Endodermal cell (in vitro differentiated cells): ENCODE measurements at regions not wholly inside any gene's neighbourhood (a gene's known extent, or its start where the extent isn't known, plus 50 kb on each side); places are given as distances from the start of the nearest gene placed in this dataset.
A peak's percentile ranks its signal among the peaks of the same experiment; 100 is the strongest.

Experiments
- DNase-seq: peaks from one replicate; pipeline ENCODE4 v3.0.0-alpha.2; 2017
- H3K27ac ChIP-seq: 2 replicates; pipeline ENCODE4 v1.5.1; 2013; ENCODE audit warnings: mild to moderate bottlenecking, low read depth, low read length, moderate library complexity
- H3K27me3 ChIP-seq: 2 replicates; pipeline ENCODE4 v1.6.1; 2013; ENCODE audit warnings: mild to moderate bottlenecking, low read length, moderate library complexity; ENCODE audit not compliant: insufficient read depth, control insufficient read depth, poor library complexity, severe bottlenecking
- H3K36me3 ChIP-seq: 2 replicates; pipeline ENCODE4 v1.7.0; 2013; ENCODE audit warnings: mild to moderate bottlenecking, low read length, moderate library complexity; ENCODE audit not compliant: control insufficient read depth, insufficient read depth
- H3K4me1 ChIP-seq: one replicate; pipeline ENCODE4 v1.7.0; 2013; ENCODE audit warnings: low read length; ENCODE audit not compliant: control insufficient read depth, insufficient read depth
- H3K4me3 ChIP-seq: 2 replicates; pipeline ENCODE4 v1.5.1; 2013; ENCODE audit warnings: mild to moderate bottlenecking, low read length, moderate library complexity
- H3K9ac ChIP-seq: 2 replicates; pipeline ENCODE4 v1.6.1; 2013; ENCODE audit warnings: mild to moderate bottlenecking, low read length, moderate library complexity; ENCODE audit not compliant: poor library complexity, severe bottlenecking; ENCODE audit errors: extremely low read depth
- H3K9me3 ChIP-seq: 2 replicates; pipeline ENCODE4 v1.6.1; 2013; ENCODE audit warnings: mild to moderate bottlenecking, low read length, moderate library complexity; ENCODE audit not compliant: control insufficient read depth
- H3K27ac Mint-ChIP-seq: 2 replicates; pipeline ENCODE4 v1.8.0; 2020; ENCODE audit warnings: mixed read lengths
- H3K27me3 Mint-ChIP-seq: 2 replicates; pipeline ENCODE4 v1.8.0; 2021; ENCODE audit warnings: mild to moderate bottlenecking, mixed read lengths; ENCODE audit not compliant: insufficient read depth
- H3K36me3 Mint-ChIP-seq: 2 replicates; pipeline ENCODE4 v1.8.0; 2020; ENCODE audit warnings: low read depth, mixed read lengths
- H3K4me1 Mint-ChIP-seq: 2 replicates; pipeline ENCODE4 v1.8.0; 2020; ENCODE audit warnings: mixed read lengths
- H3K4me3 Mint-ChIP-seq: 2 replicates; pipeline ENCODE4 v1.8.0; 2020; ENCODE audit warnings: mild to moderate bottlenecking, moderate library complexity, mixed read lengths
- H3K9me3 Mint-ChIP-seq: 2 replicates; pipeline ENCODE4 v1.8.0; 2020; ENCODE audit warnings: mild to moderate bottlenecking, mixed read lengths
- WGBS, 2 experiments: methylation state at CpG; one replicate each; pipeline versions ENCODE4 v1.1.5 to v1.1.7; 2013; ENCODE audit warnings: missing lambda C conversion rate in 2 of 2, mixed read lengths in 1 of 2; ENCODE audit not compliant: insufficient coverage in 1 of 2, insufficient read length in 1 of 2; 5-methylcytosine and 5-hydroxymethylcytosine counted together
- TF ChIP-seq, protein P1 (sequence below): fragments of 200-600 bp; sonication (generic); conservative IDR thresholded peaks from 2 replicates; pipeline ENCODE4 v1.5.0; 2021; ENCODE audit warnings: antibody characterized with exemption, mild to moderate bottlenecking

DNA sequence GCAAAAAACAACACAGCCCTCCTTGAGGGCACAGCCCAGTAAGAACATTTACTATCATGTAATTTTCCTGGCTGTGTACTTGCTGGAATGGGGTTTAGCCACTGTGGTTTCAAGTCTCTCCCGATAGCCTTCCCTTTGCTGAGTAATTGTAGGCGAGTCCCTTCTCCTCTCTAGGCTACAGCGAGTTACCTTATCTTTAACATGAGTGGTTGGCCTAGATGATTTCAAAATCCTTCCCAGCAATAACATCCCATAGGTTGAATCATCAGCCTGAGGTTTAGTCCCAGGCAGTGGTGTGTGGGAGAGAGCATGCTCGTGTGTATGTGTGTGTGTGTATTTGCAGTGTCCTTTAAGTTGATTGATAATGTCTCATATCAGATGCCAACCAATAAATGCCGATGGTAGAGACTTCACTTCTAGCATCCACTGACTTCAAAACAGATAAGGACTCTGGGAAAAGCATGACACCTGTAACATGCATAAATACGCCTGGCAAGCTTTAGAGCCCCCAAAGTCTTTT lies 142.9 kb upstream of the ZMIZ1 start:
- H3K36me3 ChIP-seq, result no peaks in the 10 kb centered on the region
- 90 to 91% methylated on average over 5 to 6 of the region's 6 CpGs for WGBS, 2 experiments
- no peak overlapping the region for H3K27ac Mint-ChIP-seq
- no peak for DNase-seq
- H3K9me3 Mint-ChIP-seq, result no peaks in the 10 kb centered on the region
- no peaks in the 10 kb centered on the region for H3K9me3 ChIP-seq
- H3K9ac ChIP-seq, result no peak overlapping the region
- H3K27me3 ChIP-seq, result no peaks in the 10 kb centered on the region
- TF ChIP-seq, protein P1, sequence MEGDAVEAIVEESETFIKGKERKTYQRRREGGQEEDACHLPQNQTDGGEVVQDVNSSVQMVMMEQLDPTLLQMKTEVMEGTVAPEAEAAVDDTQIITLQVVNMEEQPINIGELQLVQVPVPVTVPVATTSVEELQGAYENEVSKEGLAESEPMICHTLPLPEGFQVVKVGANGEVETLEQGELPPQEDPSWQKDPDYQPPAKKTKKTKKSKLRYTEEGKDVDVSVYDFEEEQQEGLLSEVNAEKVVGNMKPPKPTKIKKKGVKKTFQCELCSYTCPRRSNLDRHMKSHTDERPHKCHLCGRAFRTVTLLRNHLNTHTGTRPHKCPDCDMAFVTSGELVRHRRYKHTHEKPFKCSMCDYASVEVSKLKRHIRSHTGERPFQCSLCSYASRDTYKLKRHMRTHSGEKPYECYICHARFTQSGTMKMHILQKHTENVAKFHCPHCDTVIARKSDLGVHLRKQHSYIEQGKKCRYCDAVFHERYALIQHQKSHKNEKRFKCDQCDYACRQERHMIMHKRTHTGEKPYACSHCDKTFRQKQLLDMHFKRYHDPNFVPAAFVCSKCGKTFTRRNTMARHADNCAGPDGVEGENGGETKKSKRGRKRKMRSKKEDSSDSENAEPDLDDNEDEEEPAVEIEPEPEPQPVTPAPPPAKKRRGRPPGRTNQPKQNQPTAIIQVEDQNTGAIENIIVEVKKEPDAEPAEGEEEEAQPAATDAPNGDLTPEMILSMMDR, result no peak
- H3K4me3 Mint-ChIP-seq, result no peak overlapping the region
- peaks cover 4% of the 10 kb centered on the region for H3K4me1 ChIP-seq
- no peaks in the 10 kb centered on the region for H3K36me3 Mint-ChIP-seq
- H3K4me1 Mint-ChIP-seq, result peaks cover 16% of the 10 kb centered on the region
- H3K27me3 Mint-ChIP-seq, result peaks cover 11% of the 10 kb centered on the region
- H3K27ac ChIP-seq, result no peak overlapping the region
- H3K4me3 ChIP-seq, result no peak overlapping the region

DNA sequence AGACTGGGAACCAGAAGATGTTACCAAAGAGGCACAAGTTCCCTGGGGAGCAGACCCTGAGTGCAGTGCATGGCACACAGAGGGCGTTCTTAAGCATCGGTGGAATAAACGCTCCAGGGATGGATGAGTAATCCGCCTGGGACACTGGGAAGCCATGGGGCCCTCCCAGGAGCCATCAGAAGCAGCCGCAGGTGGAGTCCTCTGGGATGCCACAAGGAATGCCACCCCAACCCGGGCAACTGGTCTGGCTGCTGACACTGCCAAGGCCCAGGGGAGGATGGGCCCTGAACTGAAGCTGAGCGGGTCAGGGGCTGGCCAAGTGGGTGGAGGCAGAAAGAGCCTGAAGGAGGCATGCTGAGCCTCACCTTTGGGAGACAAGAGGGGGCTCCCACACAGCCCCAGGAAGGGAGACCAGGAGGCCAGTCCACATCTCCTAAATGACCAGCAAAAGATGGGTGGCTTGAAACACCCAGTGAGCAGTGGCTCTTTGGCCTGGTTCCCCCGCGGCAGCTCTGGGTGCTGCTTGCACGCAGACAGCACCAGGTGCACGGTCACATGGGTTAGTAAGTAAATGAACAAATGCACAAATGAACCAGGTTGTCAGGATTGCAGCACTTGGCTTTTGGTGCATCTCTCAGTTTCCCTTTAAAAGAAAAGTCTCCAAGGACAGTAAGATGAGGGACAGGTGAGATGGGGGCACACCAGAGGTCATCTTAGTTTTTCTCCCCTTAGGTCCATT lies 141.3 kb upstream of the ZMIZ1 start:
- H3K27ac Mint-ChIP-seq, result peak overlapping the region; percentile 79
- WGBS, 2 experiments, result 93% methylated on average over 5 to 11 of the region's 11 CpGs

DNA sequence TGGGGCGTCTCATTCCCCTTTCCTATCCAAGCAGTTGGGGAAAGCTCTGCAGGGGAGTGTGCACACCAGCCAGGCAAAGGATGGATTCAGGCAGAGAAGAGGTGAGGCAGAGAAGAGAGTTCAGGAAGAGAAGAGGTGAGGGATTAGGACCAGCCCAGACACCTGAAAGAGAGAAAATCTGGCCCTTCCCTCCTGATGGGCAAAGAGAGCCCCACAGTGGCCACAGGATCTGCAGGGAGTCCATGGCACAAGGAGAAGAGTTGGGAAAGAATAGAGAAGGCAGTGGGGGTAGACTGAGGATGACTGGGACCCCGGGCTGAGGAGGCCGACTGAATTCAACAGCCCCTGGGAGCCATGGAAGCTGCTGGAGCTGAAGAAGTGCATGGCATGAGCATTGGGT lies 140.4 kb upstream of the ZMIZ1 start:
- DNase-seq, result no peak
- no peaks in the 10 kb centered on the region for H3K36me3 Mint-ChIP-seq
- Histone ChIP-seq H3K9me3 (no peaks in the 10 kb centered on the region), H3K9ac (no peak overlapping the region), H3K4me1 (peaks cover 4% of the 10 kb centered on the region), H3K4me3 (no peak overlapping the region), H3K27ac (no peak overlapping the region), H3K36me3 (no peaks in the 10 kb centered on the region), H3K27me3 (no peaks in the 10 kb centered on the region)
- H3K27me3 Mint-ChIP-seq, result peaks cover 11% of the 10 kb centered on the region
- peaks cover 19% of the 10 kb centered on the region for H3K4me1 Mint-ChIP-seq
- H3K27ac Mint-ChIP-seq, result no peak overlapping the region
- H3K9me3 Mint-ChIP-seq, result no peaks in the 10 kb centered on the region
- TF ChIP-seq, protein P1, result no peak
- WGBS, 2 experiments, result 75 to 88% methylated on average over 2 to 3 of the region's 3 CpGs
- no peak overlapping the region for H3K4me3 Mint-ChIP-seq

More for the DNA sequence above, 141.3 kb upstream of the ZMIZ1 start:
- Mint-ChIP-seq H3K27me3 (peaks cover 14% of the 10 kb centered on the region), H3K9me3 (no peaks in the 10 kb centered on the region), H3K36me3 (no peaks in the 10 kb centered on the region), H3K4me3 (no peak overlapping the region), H3K4me1 (peaks cover 19% of the 10 kb centered on the region)
- no peaks in the 10 kb centered on the region for H3K36me3 ChIP-seq
- no peak overlapping the region for H3K9ac ChIP-seq
- no peaks in the 10 kb centered on the region for H3K27me3 ChIP-seq
- no peak overlapping the region for H3K27ac ChIP-seq
- H3K9me3 ChIP-seq, result no peaks in the 10 kb centered on the region
- no peak for DNase-seq
- peaks cover 4% of the 10 kb centered on the region for H3K4me1 ChIP-seq
- TF ChIP-seq, protein P1, result no peak
- no peak overlapping the region for H3K4me3 ChIP-seq
